PFSK-1 (cell line): ENCODE measurements at regions not wholly inside any gene's neighbourhood (a gene's known extent, or its start where the extent isn't known, plus 50 kb on each side); places are given as distances from the start of the nearest gene placed in this dataset.

Source experiments
- POLR2AphosphoS5 ChIP-seq: IDR thresholded peaks from 2 replicates; pipeline ENCODE4 v1.6.1; 2012; ENCODE audit warnings: low read depth, mild to moderate bottlenecking, control low read depth, low read length, moderate library complexity
- SIN3A ChIP-seq: IDR thresholded peaks from 2 replicates; pipeline ENCODE4 v1.6.1; 2012; ENCODE audit warnings: mild to moderate bottlenecking, low read length, moderate library complexity, borderline replicate concordance; ENCODE audit not compliant: insufficient read depth

DNA sequence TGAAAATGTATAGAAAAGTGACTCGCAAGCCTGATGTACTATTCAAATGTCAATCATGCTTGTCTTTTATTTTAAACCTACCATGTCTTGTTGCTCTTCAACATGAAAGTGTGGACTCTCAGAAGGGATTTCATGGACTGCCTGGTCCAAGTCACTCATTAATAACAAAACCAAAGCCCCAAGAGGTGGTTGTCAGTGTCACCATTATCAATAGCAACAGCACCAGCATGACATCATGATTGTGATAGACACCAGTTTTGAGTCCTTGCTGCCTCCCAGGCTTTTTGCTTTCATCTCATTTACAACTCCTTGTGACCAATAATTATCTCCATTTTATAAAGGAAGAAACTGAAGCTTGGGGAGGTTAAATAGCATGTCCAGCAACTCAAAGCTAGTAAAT, 112.0 kb upstream of the TMPO start:
- TF ChIP-seq POLR2AphosphoS5 (no peak), SIN3A (no peak)
